GM19467 (cell line): ENCODE measurements at regions not wholly inside any gene's neighbourhood (a gene's known extent, or its start where the extent isn't known, plus 50 kb on each side); places are given as distances from the start of the nearest gene placed in this dataset.

Experiments used
- ATAC-seq: cut with Tn5 transposase; IDR thresholded peaks from one replicate; pipeline ENCODE4 v1.9.1; 2021; ENCODE audit warnings: mild to moderate bottlenecking, moderate library complexity; ENCODE audit not compliant: unreplicated experiment

DNA sequence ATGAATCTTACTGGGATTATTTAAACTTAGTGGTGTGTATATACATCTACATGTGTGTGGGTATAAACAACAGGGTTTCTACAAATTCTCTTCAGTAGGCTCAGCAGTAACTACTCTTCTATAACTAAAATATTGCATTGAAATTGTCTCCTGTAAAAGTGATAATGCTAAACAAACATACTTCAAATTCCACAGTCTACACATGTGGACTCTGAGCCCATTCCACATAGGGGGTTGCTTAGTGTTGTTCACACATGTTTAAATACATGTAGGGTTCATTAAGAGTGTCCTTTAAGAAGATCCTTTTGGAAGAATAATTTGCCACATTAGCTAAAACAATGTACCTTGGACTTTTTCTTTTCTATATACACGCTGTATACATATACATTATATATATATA, 152.8 kb upstream of the VRK2 start:
- no peak for ATAC-seq

DNA sequence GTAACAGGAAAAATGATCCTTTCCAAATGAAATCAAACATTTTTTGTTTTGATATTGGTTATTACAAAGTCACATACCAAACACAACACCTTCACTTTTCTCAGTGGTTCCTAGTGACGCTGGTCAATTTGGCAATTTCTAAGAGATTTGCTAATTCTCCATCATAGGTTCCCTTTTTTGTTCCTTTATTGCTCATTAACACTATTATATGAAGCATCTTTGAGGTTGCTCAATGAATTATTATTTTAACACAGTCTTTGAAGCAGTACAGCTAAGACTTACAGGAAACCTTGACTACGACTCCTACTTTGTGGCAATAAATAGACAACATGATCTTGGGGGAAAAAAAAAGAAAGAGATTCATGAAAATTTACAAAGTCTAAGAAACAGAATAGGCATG, 152.2 kb upstream of the VRK2 start:
- ATAC-seq, result no peak

DNA sequence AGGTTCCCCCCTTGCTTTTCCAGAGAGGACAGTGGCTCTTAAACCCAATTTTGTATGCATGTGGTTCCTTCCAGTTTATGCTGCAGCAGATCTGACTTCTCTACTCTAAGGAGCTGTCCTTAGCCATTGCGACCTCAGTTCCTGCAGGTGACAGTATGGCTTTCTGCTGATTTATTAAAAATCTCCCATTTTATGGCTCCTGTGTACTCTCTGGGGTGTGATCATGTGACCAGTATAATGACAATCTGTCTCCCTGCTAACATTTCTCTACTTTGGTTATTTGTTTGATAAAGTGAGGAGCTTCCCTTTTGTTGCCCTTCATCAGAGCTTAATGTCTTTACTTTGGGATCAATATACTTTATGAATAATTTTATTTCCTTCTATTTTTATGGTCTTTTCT, 148.7 kb upstream of the VRK2 start:
- ATAC-seq, result no peak

DNA sequence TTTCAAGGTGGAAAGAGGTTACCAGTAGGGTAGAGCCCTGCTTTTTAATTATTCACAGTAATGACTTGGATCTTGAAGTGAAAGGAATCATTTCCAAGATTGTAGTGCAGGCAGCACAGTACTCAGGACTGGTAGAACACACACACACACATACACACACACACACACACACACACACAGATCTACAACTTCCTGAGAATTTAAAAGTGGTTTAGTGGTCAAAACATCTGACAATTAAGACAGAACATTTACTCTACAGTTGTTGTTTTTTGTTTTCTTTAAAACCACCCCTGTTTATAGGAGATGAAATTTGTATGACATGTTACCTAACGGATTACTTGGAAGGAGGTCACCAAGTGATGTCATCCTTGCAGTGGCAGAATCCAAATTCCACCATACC, 146.7 kb upstream of the VRK2 start:
- ATAC-seq, result no peak

DNA sequence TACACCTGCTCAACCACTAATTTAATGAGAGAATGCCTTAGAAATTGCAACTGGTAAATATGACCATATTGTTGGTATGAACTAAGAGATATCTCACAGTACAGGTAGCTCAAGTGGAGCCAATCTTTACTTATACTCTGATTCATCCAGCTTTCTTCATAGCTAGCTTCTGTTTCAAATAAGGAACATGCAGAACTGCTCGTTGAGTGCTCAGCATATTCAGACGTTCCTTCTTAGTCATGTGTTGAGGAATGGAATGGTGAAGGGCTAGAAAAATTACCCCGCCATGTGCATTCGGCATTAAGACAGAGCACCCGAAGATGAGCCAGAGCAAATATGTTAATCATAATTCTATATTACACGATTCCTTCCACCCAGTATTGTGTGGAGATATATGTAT, 144.0 kb upstream of the VRK2 start:
- no peak for ATAC-seq

DNA sequence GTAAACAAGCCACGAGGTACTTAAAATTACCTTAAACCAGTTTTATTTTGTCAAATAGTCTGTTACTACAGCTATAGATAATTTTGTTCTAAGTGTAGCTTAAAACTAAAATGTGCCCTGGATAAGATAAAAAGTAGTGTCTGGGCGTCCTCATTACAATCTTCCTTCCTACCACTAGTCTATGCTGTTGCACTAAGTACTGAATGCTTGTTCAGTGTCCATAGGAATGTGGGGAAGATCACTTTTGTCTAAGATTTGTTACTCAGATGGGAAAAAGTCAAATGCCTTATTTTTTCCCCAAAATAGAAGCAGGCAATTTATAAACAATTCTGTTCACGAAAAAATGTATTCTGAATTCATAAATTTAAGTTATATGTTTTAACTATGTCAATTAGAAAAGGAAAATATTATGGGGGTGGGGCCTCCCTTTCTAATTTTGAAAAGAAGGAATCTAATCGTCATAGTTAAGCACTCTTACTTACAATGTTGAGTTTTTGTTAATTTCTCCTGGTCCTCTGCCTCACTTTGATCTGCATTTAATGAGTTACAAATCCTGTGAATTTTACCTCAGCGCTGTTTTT, 140.4 kb upstream of the VRK2 start:
- peak; percentile 59 for ATAC-seq

DNA sequence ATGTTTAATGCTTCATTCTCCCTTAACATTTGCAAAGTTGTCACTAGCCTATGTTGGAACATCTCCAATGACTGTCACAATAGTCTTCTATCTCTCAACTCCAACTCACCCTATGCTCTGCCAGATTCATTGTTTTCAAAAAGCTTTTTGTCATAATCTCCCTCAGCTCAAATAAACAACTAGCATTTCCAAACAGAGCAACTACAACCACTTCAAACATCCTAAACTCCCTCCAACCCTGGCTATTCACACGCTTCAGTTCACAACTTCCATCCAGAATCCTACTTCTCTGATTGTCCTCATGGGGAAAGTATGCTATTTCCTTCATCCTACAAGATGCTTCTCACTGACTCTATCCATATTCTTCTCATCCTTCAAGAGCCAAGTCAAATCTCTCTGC, 139.2 kb upstream of the VRK2 start:
- no peak for ATAC-seq

DNA sequence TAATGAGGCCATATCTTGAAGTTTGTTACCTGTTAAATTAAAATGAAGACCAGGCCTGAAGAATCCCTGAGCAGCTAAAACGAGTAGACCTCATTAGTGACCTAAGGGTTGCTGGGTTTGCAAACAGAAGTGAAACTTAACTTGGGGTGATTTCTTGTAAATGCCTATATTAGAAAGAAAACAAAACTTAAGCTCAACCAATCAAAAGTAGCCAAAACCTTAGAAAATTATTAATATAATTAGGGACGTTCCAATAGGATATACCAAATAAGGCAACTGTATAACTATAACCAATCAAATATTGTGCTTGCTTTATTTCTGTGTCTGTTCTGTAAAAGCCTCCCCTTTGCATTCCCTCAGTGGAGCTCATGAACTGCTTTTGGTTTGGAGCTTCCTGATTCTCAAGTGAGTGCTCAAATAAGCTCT, 137.9 kb upstream of the VRK2 start:
- peak; percentile 91 for ATAC-seq

DNA sequence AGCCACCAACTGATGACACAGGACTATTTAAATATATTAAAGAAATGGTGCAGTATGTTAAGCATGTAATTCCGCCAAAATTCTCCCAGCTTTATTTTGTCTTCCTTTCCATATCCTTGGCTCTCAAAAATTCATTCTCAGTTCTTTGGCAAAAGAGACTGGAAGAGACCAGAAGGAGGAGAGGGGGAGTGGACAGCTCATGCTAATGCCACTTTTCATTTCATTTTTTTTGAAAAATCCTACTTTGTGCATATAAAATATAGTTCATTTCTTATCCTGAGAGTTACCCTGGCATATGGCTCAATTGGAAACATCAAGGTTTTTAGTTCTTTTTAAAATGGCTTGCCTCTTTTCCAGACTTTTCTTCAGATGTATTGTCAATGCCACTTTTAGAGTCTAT, 128.5 kb upstream of the VRK2 start:
- ATAC-seq, result no peak

DNA sequence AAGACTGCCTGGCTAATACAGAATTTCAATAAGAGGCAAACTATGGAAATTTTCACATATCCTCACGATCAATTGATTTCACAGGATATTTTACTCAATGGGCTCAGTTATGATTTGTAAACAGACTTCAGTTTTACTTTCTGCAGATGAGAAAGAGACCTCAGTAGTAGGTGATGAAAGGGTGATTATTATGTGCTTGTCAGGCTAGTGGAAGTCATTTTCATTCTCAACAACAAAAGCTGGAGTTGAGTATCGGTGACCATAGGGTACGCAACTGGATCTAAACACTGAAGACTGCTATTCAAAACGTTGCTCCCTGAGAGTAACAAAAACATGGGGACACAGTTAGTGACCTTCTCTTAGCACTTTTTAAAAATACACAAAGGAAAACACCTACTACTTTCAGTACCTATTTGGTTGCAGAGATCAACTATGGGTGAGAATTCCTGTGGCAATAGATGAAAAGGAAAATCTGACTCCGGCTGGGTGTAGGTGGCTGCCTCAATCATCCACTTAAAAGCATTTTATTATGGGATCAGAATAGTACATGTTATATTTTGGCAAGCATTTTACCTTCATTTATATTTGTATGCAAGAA, 126.2 kb upstream of the VRK2 start:
- no peak for ATAC-seq

DNA sequence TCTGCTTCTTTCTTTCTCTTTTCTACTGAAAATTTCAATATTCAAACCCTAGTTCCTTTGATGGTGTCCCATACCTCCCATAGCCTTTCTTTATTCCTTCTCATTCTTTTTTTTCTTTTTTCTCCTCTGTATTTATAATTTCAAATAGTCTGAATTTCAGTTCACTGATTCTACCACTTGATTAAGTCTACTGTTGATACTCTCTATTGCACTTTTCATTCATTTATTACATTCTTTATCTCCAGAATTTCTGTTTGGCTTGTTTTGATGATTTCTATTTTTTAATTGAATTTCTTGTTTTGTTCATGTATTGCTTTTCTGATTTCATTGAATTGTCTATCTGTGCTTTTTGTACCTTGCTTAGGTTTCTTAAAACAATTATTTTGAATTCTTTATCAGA, 111.9 kb upstream of the VRK2 start:
- no peak for ATAC-seq

DNA sequence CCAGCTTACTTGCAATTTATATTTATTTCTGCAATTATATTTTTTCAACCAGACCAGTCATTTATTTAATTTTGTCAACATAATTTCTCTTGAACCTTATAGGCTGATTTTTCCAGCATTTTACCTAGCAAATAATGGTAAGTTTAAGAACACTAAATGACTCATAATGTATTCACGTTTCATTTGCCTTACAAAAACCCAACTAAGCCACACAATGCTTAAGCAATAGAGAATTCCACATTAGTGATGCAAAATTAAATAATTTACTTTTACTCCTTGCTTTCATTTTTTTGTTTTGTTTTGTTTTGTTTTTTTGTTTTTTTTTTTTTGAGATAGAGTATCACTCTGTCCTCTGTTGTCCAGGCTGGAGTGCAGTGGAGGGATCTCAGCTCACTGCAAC, 110.4 kb upstream of the VRK2 start:
- no peak for ATAC-seq

DNA sequence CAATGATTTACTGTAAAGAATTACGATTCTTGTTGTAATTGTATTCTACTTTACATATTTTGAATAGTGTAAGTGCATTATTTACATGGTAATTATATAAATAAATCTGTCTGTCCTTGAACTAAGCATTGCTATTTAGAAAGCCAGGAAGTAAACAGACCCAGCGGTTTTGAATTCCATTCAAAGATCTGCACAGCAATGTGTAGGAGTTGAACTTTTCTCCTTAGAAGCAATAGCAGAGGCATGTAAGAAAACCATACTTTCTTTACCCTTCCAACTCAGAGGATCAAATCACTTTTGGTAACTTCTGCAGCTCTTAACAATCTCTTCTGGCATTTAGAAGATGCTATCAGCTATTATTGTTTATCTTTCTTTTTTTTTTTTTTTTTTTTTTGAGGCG, 109.2 kb upstream of the VRK2 start:
- ATAC-seq, result no peak

DNA sequence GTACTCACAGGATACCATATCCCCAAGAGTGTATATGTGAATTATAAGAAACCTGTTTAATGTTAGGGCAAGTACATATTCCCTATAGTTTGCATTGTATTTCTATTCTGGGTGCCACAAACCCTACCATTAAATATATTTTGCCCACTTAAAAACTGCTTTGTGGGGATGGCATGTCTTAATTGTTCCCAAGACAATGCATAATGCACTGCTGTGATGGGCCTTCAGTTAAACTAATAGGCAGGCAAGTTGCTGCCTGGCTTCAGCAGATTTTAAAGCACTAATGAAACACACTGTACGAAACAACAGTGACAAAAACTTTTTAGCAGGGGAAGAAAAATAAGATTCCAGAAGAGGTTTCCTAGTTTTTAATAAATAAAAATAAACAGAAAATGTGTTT, 104.8 kb upstream of the VRK2 start:
- no peak for ATAC-seq

DNA sequence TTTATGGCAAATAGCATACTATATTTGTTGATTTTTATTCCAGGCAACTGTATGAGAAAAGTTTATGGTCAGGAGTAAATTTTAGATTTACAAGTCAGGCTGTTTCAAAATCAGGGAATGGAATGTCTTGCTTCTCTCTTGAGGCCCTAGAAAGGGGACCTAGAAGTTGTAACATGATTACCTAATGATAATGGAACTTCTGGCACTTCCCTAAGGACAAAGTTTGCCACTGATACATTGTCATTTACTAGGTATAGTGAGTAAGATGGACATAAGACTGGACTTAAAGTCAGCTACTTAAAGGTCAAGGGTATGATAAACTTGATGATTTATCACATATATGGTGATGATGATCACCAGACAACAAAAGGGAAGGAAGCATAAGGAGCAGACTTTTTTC, 103.3 kb upstream of the VRK2 start:
- ATAC-seq, result no peak

DNA sequence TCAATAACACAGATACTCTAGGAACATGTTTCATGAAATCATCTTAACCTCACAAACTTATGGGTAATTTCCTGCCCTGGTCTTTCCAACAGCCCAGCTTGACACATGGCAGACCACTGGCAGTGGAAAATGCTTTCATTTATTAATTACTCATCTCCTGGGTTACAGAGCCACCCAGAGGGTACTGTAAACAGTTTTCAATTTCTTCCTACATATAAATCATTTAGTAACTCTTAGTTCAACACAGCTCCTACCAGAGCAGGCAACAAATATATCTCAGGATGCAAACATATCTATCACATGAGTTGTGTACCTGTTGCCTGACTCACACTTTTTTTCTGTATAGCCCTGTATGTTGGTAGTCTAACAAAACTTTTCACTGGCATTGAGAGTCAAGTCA, 99.2 kb upstream of the VRK2 start:
- ATAC-seq, result no peak

DNA sequence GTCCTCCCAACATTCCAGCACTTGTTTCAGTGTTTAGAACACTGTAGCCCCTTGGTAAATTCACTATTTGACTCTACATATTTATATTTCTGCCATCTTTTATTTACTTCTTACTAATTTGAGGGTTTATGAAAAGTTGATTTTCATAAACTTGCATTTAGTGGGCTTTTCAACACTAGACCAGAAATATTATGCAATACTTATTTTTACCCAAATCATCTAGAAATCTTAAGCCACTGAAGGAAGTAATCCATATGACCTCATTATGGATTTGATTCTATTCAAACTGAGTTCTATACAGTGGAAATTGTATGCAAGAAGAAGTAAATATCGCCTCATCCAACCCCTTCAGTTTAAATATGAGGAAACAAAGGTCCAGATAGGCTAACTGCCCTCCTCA, 92.6 kb upstream of the VRK2 start:
- no peak for ATAC-seq

DNA sequence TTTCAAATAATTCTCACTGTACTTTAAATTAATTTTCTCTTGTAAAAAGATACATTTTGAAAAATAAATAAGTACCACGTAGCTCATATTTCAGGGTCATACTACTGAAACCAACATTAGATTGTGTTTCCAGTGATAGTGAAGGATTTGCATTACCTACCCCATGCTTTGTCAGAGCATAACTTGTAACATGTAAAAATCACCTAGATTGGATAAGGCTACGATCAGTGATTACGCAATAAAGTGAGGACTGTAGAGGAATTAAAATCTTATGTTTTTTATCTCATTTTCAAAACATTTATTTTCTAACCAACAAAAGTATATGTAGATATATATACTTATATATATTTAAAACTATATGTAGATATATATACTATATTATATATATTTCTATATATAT, 89.4 kb upstream of the VRK2 start:
- no peak for ATAC-seq

DNA sequence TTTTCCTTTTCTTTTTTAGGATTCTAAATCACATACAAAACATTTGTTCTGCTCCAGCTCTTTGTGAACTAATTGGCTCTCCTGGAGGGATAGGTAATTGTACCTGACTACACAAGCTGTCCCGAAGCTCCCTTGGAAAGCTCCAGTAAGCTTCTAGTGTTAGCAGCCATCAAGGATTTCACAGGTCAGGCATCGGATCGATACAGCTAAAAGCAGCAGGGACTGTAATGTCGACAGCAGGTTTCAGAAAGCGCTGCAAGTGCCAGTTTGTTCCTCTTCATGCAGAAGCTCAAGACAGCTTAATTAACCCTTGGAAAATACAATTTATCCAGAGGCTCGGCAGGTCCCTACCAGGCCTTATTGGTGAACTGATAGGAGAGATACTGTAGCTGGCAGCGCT, 87.2 kb upstream of the VRK2 start:
- ATAC-seq, result no peak

DNA sequence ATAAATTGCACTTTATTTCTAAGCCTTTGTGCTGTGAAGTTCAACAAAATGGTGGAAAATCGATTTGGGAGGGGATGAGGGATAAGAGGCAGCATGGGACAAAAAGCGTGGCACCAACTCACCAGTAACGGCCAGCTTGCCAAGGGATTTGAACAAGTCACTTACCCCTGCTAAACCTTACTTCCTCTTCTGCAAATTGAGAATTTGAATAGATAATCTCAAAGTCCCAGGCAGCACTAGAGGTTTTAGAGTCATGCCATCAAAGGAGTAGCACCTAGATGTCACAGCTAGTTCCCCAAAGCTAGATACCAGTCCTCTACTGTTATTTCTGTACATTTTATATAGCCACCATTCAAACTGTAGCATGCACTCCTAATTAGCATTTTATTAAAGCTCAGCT, 83.7 kb upstream of the VRK2 start:
- no peak for ATAC-seq

DNA sequence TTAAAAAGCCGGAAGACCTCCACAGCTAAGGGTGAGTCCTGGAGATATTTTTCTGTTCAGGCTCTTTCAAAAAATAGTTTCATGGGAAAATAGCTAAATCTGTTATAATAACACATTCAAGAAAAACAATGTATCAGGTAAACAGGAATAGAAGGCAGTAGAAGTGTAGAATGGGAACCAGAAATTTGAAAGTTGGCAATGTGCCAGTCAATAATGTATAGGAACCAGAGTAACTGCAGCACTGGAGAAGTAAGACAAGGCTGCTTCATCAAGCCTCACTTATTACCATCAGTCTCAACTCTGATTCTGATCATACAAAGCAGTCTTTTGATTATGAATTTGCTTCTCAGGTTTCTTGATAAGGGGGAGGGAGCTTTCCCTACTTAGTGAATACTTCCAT, 81.4 kb upstream of the VRK2 start:
- no peak for ATAC-seq

DNA sequence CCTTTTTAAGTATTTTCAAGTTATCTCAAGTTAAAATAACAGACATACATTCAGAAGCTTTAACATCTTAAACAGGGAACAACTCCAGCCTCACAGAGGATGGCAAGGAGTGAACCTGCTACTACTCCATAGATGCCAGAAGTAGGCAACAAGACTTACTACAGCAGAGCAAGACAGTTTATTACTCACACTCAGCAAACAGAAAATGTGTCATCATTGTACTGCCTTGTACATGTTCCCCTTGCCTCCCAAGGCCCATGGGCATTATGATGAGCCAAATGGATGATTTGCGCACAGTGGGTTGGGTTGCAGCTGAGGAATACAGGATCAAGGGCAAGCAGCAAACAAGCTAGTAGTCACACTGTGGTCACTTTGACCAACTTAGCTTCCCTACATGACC, 80.6 kb upstream of the VRK2 start:
- ATAC-seq, result no peak

DNA sequence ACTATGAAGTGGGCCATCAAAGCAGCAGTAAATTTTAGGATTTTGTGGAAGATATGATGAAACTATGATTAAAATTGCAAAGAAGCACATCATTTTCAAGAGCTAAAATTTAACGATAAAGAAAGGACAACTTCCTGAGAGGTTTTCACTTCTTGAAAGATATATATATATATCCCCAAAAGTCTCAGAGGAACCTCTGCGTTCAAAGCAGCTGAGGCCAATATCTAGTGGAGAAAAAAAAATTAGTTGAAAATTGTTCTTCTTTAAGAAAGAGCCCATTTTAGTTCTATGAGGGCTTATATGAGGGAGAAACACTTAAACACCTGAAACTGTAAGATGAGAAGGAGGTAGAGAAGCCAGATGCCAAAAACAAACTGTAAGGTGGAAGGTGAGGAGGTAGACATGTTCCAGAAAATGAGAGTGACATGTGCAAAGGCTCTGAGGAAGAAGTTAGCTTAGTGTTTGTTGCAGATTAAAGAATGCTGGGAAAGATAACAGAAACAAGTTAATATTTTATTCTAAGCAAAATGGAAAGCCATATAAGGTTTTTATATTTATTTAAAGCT, 72.9 kb upstream of the VRK2 start:
- ATAC-seq, result no peak
